Effector CD4-positive, alpha-beta T cell (primary cell): ENCODE measurements at regions not wholly inside any gene's neighbourhood (a gene's known extent, or its start where the extent isn't known, plus 50 kb on each side); places are given as distances from the start of the nearest gene placed in this dataset.
"Not testable (repeated sequence)": the region's sequence is repeated elsewhere in the genome, so short reads cannot be mapped to it uniquely, and the experiment has no call there.

Experiments
- DNase-seq: peaks from one replicate; pipeline ENCODE4 v3.0.0-alpha.2; 2020

- no peak for DNase-seq
These were observed 84.3 kb upstream of the SHB start for GRCh38 chr9:38153152-38153909.

DNA sequence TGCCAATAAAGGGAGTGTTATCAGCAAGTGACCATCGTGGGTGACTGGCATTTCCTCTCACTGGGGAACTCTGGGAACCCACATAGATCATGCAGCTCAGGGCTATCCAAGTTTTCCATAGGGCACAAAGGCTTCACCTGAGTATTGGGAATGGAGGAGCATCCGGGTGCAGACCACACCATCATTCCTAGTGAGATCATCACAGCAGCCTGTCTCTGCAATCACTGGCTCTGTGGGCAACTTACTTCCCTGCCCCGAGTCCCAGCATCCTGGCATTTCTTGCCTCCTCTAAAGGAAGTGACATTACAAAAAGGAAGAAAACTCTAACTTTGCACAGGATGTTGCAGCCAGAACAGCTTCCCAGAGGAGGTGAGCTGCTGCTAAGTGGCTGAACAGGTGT is 80.6 kb upstream of the SHB start:
- no peak for DNase-seq

GRCh38 chr9:38146844-38147243 is 77.8 kb upstream of the SHB start:
- no peak for DNase-seq

GRCh38 chr9:38145526-38146053 is 76.6 kb upstream of the SHB start:
- no peak for DNase-seq

DNA sequence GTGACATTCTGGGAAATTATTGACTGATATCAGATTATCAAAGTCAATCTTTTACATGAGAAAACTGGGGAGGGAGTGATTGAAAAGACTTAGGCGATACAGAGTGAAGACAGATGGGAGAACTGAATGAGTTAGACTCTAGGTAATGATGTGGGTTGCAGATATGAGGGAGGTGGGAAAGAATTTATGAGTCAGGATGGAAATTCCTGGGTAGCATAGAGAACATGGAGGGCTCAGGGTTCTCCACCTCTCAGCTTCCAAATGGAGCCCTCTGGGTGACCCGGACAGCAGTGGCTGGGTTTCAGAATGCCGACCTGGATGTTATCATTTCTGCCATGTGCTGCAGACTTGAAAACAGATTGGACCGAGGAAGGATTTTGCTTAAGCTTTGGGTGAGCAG is 75.4 kb upstream of the SHB start:
- DNase-seq: no peak

DNA sequence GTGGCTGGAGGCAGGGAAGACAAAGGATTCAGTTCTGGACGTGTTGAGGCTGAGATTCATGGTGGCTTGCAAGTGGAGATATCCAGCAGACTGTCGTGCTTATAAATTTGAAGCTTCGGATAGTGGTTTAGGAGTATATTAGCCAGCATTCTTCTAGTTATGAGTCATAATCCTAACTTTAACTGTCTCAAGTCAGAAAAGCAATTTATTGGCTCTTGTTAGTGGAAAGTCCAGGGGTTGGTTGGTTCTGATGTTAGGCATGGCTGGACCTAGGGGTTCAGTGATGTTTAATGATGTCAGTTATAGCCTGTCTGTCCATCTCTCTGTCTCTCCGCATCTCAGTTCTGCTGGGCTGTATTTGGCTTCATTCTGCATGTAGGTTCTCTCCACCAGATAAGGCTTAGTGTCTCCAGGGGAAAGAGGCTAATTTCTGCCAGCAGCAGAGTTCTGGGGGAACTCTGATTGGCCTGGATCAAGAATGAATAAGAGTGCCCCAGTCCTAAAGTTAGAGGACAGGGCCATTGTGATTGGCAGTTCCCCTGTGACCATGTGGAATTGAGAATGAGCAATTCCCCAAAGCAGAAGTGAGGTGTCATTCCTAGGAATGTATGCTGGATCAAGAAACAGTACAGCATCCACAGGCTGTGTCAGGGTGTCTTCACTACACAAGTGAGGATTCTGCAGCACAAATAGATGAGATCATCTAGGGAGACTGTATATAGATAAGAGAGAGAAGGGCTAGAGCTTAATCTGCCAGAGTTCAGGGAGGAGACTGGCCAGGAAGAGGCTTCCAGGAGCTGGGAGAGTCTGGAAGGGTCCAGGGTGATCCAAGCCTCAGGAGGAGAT is 72.9 kb upstream of the SHB start:
- no peak for DNase-seq

GRCh38 chr9:38138276-38138675 is 69.2 kb upstream of the SHB start:
- DNase-seq: no peak

DNA sequence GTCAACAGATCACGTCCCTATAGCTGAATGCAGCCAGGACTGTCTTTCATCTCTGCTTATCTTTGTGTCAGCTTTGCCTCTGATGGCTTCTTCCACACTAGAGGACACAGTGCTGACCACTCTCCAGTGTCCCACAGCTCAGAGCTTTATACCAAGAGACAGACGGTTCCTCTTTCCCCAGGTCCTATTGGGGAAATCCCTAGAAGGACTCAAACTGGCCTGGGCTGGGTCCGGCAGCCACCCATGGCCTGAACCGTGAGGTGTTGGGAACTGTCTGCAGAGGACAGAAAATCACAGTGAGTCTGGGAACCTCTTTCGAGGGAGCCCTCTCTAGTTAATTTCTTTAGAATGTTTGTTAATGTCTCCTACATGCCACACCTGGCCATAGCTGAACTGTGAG is 68.3 kb upstream of the SHB start:
- DNase-seq: no peak

GRCh38 chr9:38136386-38136785 is 67.4 kb upstream of the SHB start:
- DNase-seq: no peak

DNA sequence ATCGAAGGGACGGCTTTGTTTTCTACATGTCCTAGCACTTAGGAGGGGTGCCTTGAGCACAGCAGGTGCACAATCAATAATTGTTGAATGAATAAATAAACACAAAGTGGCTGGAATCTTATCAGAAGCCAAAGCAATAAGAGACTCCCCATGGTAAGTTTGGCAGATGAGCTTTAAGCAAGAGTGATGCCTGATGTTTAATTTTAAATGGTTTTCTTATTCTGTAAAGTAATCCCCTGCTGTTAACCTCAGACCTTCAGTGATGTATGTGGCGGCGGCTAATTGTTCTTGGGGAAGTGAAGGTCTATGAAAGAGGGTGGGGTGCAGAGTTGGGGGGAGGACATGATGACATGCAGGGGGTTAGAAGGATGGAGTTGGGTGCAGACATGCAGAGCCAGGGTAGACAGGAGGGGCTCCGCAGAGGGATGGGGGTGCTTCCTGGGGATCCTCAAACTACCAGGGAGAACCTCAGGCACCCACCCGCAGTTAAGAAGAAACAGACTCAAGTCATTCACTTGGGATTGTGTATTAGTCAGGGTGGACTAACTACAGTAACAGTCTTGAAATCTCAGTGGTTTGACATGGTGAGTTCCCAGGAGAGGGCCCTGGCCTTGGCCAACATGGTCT is 65.7 kb upstream of the SHB start:
- no peak for DNase-seq

GRCh38 chr9:38133595-38133994 is 64.6 kb upstream of the SHB start:
- DNase-seq: no peak

- DNase-seq: no peak
These were observed 63.9 kb upstream of the SHB start for GRCh38 chr9:38132956-38133355.

DNA sequence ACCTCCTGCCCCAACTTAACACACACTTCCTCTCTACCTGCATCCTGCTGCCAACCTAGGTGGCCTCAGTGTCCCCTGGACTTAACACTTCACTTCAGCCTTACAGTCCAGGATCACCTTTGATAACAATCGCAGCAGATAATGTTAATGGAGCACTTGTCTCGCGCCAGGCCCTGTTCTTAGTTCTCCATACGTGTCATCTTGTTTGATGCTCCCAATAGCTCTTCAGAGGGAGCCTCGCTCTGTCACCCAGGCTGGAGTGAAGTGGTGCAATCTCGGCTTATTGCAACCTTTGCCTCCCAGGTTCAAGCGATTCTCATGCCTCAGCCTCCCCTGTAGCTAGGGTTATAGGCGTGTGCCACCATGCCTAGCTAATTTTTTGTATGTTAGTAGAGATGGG is 62.7 kb upstream of the SHB start:
- DNase-seq: no peak

GRCh38 chr9:38130724-38131123 is 61.7 kb upstream of the SHB start:
- no peak for DNase-seq

GRCh38 chr9:38129366-38129765 is 60.3 kb upstream of the SHB start:
- DNase-seq: no peak

GRCh38 chr9:38128752-38129270 is 59.8 kb upstream of the SHB start:
- DNase-seq: no peak

DNA sequence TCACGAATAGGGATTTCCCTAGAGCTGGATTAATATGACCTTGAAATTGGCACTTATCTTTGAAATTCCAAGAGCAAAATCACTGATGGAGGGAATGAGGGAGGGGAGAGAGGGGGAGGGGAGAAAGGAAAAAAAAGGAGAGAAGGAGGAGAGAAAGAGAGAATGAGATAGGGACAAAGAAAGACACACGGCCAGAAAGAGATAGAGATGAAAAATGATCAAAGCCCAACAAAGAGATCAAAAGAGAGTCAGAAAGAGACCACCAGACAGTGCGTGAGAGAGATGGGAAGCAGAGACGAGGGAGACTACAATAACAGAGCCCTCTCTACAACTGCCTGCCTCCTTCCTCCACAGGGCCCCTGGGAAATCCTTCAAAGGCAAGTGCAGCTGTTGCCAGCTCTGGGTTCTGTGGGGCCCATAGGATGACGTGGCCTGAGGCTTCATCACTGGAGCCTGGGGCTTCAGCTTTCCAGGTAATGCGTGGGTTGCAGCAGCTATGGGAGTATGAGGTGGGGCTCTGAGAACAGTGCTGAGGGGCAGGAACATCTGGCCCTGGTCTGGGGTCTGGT is 58.3 kb upstream of the SHB start:
- no peak for DNase-seq

DNA sequence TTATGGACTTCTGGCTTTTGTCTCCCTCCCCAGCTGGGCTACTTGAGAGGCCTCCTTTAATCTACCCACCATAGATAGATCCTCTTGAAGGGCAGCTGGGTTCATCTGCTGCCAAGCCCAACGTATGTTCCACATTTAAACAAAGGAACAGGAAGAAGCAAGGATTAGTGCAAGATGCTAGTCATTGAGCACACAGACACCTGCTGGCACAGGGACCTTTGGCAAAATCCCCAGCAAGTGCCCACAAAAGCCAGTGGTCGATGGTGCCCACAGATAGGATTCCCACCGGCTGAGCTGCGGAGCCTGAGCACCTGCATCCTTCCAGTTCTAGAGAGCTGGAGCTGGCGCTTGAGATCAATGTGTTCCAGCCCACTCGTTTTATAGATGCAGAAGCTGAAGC is 57.7 kb upstream of the SHB start:
- DNase-seq: no peak

DNA sequence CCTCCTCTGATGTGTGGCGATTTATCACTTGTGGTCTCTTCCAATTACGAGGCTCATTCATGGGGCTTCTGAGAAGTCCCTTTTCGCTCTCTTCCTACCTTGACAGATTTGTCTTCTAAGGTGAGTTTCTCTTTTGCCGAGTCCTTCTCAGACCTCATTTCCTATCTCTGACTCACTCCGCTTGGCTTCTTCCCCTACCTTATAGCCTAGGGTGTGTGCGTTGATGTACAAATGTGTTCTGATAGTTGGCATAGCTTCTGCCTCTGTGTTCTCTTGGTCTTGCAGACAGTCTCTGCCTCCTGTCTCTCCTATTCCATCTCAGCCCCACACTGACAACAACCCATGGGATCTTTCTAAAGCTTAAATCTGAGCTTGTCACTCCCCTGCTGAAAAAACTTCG is 56.9 kb upstream of the SHB start:
- DNase-seq: no peak

- DNase-seq: not testable (repeated sequence)
These were observed 54.3 kb upstream of the SHB start for GRCh38 chr9:38123359-38123758.

- DNase-seq: no peak
These were observed 51.9 kb upstream of the SHB start for GRCh38 chr9:38120961-38121360.

- no peak for DNase-seq
These were observed 50.7 kb upstream of the SHB start for GRCh38 chr9:38119560-38120236.
